ENCODE measurements at regions not wholly inside any gene's neighbourhood (a gene's known extent, or its start where the extent isn't known, plus 50 kb on each side); places are given as distances from the start of the nearest gene placed in this dataset.
"Not testable (repeated sequence)": the region's sequence is repeated elsewhere in the genome, so short reads cannot be mapped to it uniquely, and the experiment has no call there.

DNA sequence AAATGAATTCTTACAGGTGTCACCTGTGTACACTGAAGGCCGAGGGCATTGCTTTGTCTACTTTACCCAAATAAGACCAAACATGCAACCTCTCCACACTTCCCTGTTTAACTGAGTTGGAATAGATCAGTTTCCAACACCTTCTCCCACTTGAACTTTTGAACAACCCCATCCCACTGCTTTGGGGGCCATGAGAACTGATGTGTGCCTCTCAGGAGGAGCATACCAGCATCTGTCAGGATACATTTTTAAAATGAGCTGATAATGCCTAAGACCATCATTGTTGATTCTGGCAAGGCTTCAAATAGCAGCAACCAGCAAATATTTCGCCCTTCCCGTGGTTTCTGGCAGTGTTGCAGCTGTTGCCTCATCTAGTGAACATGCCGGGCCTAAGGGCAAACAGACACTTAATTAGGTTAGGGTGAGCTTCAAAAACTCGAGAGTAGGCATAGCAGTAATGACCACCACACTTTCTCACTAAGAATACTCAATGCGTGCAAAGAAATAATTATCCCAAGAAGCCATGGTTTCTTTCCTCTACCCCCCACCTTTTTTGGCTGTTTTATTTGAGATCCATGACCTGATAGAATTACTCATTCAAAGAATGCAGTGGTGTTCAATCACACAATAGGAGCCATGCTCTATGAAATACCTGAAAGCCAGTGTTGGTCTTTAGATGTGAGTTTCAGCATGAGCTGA lies 63.7 kb downstream of the MAP10 start:
- H3K9me3 ChIP-seq = no peaks in the 10 kb centered on the region
- intact Hi-C loops (cut with DNase I; ENCODE audit: low total_unique reads) = no loop called here
- TF ChIP-seq, protein P1, sequence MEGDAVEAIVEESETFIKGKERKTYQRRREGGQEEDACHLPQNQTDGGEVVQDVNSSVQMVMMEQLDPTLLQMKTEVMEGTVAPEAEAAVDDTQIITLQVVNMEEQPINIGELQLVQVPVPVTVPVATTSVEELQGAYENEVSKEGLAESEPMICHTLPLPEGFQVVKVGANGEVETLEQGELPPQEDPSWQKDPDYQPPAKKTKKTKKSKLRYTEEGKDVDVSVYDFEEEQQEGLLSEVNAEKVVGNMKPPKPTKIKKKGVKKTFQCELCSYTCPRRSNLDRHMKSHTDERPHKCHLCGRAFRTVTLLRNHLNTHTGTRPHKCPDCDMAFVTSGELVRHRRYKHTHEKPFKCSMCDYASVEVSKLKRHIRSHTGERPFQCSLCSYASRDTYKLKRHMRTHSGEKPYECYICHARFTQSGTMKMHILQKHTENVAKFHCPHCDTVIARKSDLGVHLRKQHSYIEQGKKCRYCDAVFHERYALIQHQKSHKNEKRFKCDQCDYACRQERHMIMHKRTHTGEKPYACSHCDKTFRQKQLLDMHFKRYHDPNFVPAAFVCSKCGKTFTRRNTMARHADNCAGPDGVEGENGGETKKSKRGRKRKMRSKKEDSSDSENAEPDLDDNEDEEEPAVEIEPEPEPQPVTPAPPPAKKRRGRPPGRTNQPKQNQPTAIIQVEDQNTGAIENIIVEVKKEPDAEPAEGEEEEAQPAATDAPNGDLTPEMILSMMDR (IDR thresholded peaks at IDR 0.05) = no peak
- TF ChIP-seq POLR2AphosphoS5 (IDR thresholded peaks at IDR 0.05) = no peak
- TF ChIP-seq POLR2A (IDR thresholded peaks at IDR 0.05) = no peak
- TF ChIP-seq EP300 (IDR thresholded peaks at IDR 0.05) = no peak
- no peaks in the 10 kb centered on the region for H3K4me1 ChIP-seq
- peaks cover 0 to 3% (median 0%) of the 10 kb centered on the region in 3 donors for H3K27me3 ChIP-seq
- WGBS, 5 donors = 50 to 64% (median 55%) methylated on average over 6 of the region's 6 CpGs
- no peak overlapping the region for H3K27ac ChIP-seq
- DNase-seq = peak in 1 of 2 donors; percentile 38
- H3K4me3 ChIP-seq = no peak overlapping the region
- no peaks in the 10 kb centered on the region for H3K36me3 ChIP-seq

DNA sequence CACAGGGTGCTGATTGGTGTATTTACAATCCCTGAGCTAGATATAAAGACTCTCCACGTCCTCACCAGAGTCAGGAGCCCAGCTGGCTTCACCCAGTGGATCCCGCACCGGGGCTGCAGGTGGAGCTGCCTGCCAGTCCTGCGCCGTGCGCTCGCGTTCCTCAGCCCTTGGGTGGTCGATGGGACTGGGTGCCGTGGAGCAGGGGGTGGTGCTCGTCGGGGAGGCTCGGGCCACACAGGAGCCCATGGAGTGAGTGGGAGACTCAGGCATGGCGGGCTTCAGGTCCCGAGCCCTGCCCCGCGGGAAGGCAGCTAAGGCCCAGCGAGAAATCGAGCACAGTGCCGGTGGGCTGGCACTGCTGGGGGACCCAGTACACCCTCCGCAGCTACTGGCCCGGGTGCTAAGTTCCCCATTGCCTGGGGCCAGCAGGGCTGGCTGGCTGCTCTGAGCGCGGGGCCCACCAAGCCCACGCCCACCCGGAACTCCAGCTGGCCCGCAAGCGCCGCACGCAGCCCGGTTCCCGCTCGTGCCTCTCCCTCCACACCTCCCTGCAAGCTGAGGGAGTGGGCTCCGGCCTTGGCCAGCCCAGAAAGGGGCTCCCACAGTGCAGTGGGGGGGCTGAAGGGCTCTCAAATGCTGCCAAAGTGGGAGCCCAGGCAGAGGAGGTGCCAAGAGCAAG lies 66.2 kb downstream of the MAP10 start:
- H3K9me3 ChIP-seq; H3K36me3 ChIP-seq; intact Hi-C loops (cut with DNase I; ENCODE audit: low total_unique reads); H3K27ac ChIP-seq; DNase-seq; H3K4me1 ChIP-seq; H3K27me3 ChIP-seq; H3K4me3 ChIP-seq: not testable (repeated sequence)
- 94 to 99% (median 95%) methylated on average over 10 to 34 of the region's 34 CpGs for WGBS, 5 donors

DNA sequence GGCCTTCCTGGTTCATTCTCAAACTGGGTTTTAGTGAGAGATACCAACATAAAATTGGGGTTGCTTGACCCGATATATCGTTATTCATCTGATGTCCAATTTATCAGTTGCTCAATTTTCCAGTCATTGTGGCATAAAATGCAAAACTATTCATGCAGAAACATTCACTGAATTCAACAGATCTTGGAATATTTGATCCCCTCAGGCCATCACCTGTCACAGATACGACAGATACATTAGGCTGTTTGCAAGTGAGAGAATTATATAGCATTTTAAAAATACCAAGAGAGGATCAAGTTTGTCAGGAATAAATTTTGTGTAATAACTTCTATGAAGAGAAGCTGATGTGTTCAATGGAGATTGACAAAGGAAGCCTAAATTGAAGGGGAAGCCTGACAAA lies 67.1 kb downstream of the MAP10 start:
- DNase-seq = no peak
- intact Hi-C loops (cut with DNase I; ENCODE audit: low total_unique reads) = no loop called here
- Histone ChIP-seq H3K27me3 (peaks cover 0 to 3% (median 0%) of the 10 kb centered on the region in 3 donors), H3K4me3 (no peak overlapping the region), H3K27ac (no peak overlapping the region), H3K9me3 (no peaks in the 10 kb centered on the region), H3K36me3 (no peaks in the 10 kb centered on the region), H3K4me1 (no peaks in the 10 kb centered on the region)
- 94 to 98% (median 96%) methylated on average over 3 of the region's 3 CpGs for WGBS, 5 donors
- TF ChIP-seq POLR2A (IDR thresholded peaks at IDR 0.05) = no peak
- no peak for TF ChIP-seq EP300 (IDR thresholded peaks at IDR 0.05)
- TF ChIP-seq, protein P1 (IDR thresholded peaks at IDR 0.05) = no peak
- no peak for TF ChIP-seq POLR2AphosphoS5 (IDR thresholded peaks at IDR 0.05)

DNA sequence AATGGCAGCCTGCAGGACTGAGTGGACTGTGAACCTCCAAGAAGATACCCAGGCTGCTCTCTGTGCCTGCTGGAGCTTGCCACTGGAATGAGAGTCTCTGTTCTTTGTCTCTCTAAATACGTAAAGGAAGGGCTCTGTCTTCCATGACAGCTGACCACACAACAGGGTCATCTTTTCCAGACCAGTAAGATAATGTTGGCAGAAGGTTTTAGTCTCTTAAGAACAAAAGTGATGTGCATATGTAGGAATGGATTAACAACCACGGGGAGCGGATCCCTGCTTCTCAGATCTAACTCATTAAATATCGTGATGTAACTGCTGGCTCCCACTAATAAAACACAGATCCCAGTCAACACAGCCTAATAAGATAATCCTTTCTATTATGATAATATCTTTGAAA lies 67.5 kb downstream of the MAP10 start:
- H3K36me3 ChIP-seq = no peaks in the 10 kb centered on the region
- no peaks in the 10 kb centered on the region for H3K4me1 ChIP-seq
- H3K27ac ChIP-seq = no peak overlapping the region
- TF ChIP-seq POLR2A (IDR thresholded peaks at IDR 0.05) (no peak), EP300 (IDR thresholded peaks at IDR 0.05) (no peak)
- TF ChIP-seq, protein P1 (IDR thresholded peaks at IDR 0.05) = no peak
- H3K9me3 ChIP-seq = no peaks in the 10 kb centered on the region
- 81 to 96% (median 90%) methylated on average over 4 of the region's 4 CpGs for WGBS, 5 donors
- peak in 1 of 2 donors; percentile 14 for DNase-seq
- peaks cover 0 to 3% (median 0%) of the 10 kb centered on the region in 3 donors for H3K27me3 ChIP-seq
- intact Hi-C loops (cut with DNase I; ENCODE audit: low total_unique reads) = no loop called here
- no peak overlapping the region for H3K4me3 ChIP-seq

DNA sequence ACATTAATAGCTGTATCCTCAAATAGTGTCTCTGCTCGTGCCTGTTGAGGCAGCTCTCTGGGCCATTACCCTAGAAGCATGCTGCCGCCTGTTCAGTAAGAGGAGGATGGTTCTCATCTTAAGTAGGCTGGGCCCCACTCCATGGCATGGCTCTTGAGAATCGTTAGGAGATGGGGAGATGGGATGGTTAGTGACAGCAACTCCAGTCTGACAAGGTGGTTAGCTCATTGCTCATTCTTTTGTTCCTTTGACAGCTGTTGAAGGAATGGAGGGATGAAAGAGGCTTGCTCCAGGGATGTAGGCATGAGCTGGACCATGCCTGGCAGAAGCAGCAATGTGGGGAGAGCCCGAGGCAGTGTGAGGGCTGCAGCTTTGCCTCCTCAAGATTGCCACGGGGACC lies 68.2 kb downstream of the MAP10 start:
- intact Hi-C loops (cut with DNase I; ENCODE audit: low total_unique reads) = no loop called here
- DNase-seq = no peak
- Histone ChIP-seq H3K4me1 (no peaks in the 10 kb centered on the region), H3K4me3 (no peak overlapping the region), H3K27ac (no peak overlapping the region), H3K9me3 (no peaks in the 10 kb centered on the region), H3K27me3 (peaks cover 0 to 3% (median 0%) of the 10 kb centered on the region in 3 donors), H3K36me3 (no peaks in the 10 kb centered on the region)
- 70 to 90% (median 75%) methylated on average over 5 of the region's 5 CpGs for WGBS, 5 donors
- no peak for TF ChIP-seq EP300 (IDR thresholded peaks at IDR 0.05)
- TF ChIP-seq, protein P1 (IDR thresholded peaks at IDR 0.05) = no peak
- TF ChIP-seq POLR2AphosphoS5 (IDR thresholded peaks at IDR 0.05) = no peak
- no peak for TF ChIP-seq POLR2A (IDR thresholded peaks at IDR 0.05)
